ENCODE measurements at regions not wholly inside any gene's neighbourhood (a gene's known extent, or its start where the extent isn't known, plus 50 kb on each side); places are given as distances from the start of the nearest gene placed in this dataset.
"Not testable (repeated sequence)": the region's sequence is repeated elsewhere in the genome, so short reads cannot be mapped to it uniquely, and the experiment has no call there.

- peaks cover 9% of the 10 kb centered on the region; the same call in 1 of the 2 replicates for H3K27me3 ChIP-seq (ENCODE audit: insufficient read depth)
- DNase-seq: peak; percentile 55
- H3K9me3 ChIP-seq: no peaks in the 10 kb centered on the region
- H3K4me2 ChIP-seq: no peak overlapping the region
- H3K9me2 ChIP-seq: no peaks in the 10 kb centered on the region
- no peaks in the 10 kb centered on the region for H3K36me3 ChIP-seq (replicated peaks in 1 of 2; ENCODE audit: control insufficient read depth in 1 of 2, insufficient read depth in 2 of 2, low read length in 1 of 2)
- H2AFZ ChIP-seq (ENCODE audit: low read depth): no peak overlapping the region
- no peak overlapping the region for H3K4me3 ChIP-seq (ENCODE audit: low read depth in 2 of 2, low read length in 1 of 2)
- no peaks in the 10 kb centered on the region for H3F3A ChIP-seq (replicated peaks; ENCODE audit: insufficient read depth)
- H3K79me2 ChIP-seq (ENCODE audit: insufficient read depth): no peaks in the 10 kb centered on the region
- H3K9ac ChIP-seq: no peak overlapping the region
- H3K27ac ChIP-seq (ENCODE audit: low read depth in 2 of 2, low read length in 1 of 2): peak overlapping the region in 1 of 2 experiments; percentile 22; a peak in 2 of 4 replicates
- WGBS (ENCODE audit: low lambda C conversion rate): 41% methylated on average over 9 of the region's 9 CpGs
- TF ChIP-seq GATA2 (CRISPR knock-in tag; IDR thresholded peaks at IDR 0.05) (peak; percentile 93), FOXM1 (IDR thresholded peaks at IDR 0.05; ENCODE audit: low read depth) (no peak), EP300 (IDR thresholded peaks at IDR 0.05; ENCODE audit: borderline replicate concordance in 1 of 2, low read depth in 1 of 2, low read length in 1 of 2) (peak in 1 of 2 experiments; percentile 77; a peak in 2 of 4 replicates), RCOR1 (IDR thresholded peaks at IDR 0.05; ENCODE audit: low read length) (peak; percentile 94)
- ChIA-PET CTCF (interaction anchor here (0.9 to 4.6 kb wide), 4 partner anchors 12 to 498 kb away, joined by 3 to 18 read pairs (median 5); no protein-coding TSS in a partner anchor), POLR2A (no interaction called here)
- peaks cover 0 to 11% of the 10 kb centered on the region in 2 experiments; a peak in 2 of 4 replicates for H3K4me1 ChIP-seq (ENCODE audit: control insufficient read depth in 1 of 2, insufficient read depth in 2 of 2, low read depth in 1 of 2, low read length in 1 of 2)
- H4K20me1 ChIP-seq (ENCODE audit: insufficient read depth): no peaks in the 10 kb centered on the region
These were observed 79.9 kb upstream of the MITF start for GRCh38 chr3:69659180-69659910.

- CTCF ChIA-PET: interaction anchor here (2.7 to 4.6 kb wide), 2 partner anchors 13 to 207 kb away, joined by 7 to 18 read pairs; no protein-coding TSS in a partner anchor
- WGBS (ENCODE audit: low lambda C conversion rate): 15% methylated on average over 4 of the region's 4 CpGs
- TF ChIP-seq NFIC (IDR thresholded peaks at IDR 0.05; ENCODE audit: borderline replicate concordance) (no peak), IRF3 (IDR thresholded peaks at IDR 0.05; ENCODE audit: low read depth, low read length) (no peak)
These were observed 80.6 kb upstream of the MITF start for GRCh38 chr3:69658514-69659140.

GRCh38 chr3:69657030-69657429 lies 82.2 kb upstream of the MITF start:
- H3K27ac ChIP-seq (ENCODE audit: low read depth in 2 of 2, low read length in 1 of 2); H2AFZ ChIP-seq (ENCODE audit: low read depth); H3K79me2 ChIP-seq (ENCODE audit: insufficient read depth); H3K4me3 ChIP-seq (ENCODE audit: low read depth in 2 of 2, low read length in 1 of 2); H3K36me3 ChIP-seq (replicated peaks in 1 of 2; ENCODE audit: control insufficient read depth in 1 of 2, insufficient read depth in 2 of 2, low read length in 1 of 2); H3K9me2 ChIP-seq; H4K20me1 ChIP-seq (ENCODE audit: insufficient read depth); DNase-seq; H3K9ac ChIP-seq; H3K27me3 ChIP-seq (ENCODE audit: insufficient read depth); POLR2A ChIA-PET; H3F3A ChIP-seq (replicated peaks; ENCODE audit: insufficient read depth); H3K4me2 ChIP-seq; H3K9me3 ChIP-seq: not testable (repeated sequence)
- 45% methylated on average over 3 of the region's 3 CpGs for WGBS (ENCODE audit: low lambda C conversion rate)
- peaks cover 0 to 11% of the 10 kb centered on the region in 2 experiments; a peak in 2 of 4 replicates for H3K4me1 ChIP-seq (ENCODE audit: control insufficient read depth in 1 of 2, insufficient read depth in 2 of 2, low read depth in 1 of 2, low read length in 1 of 2)
- CTCF ChIA-PET: interaction anchor here (0.7 kb wide), 1 partner anchor 495 kb away, joined by 3 read pairs; no protein-coding TSS in a partner anchor

More at GRCh38 chr3:69658514-69659140, 80.6 kb upstream of the MITF start:
- no peaks in the 10 kb centered on the region for H3K36me3 ChIP-seq (replicated peaks in 1 of 2; ENCODE audit: control insufficient read depth in 1 of 2, insufficient read depth in 2 of 2, low read length in 1 of 2)
- H3K9ac ChIP-seq: no peak overlapping the region
- H3K4me1 ChIP-seq (ENCODE audit: control insufficient read depth in 1 of 2, insufficient read depth in 2 of 2, low read depth in 1 of 2, low read length in 1 of 2): peaks cover 0 to 11% of the 10 kb centered on the region in 2 experiments; a peak in 2 of 4 replicates
- no peaks in the 10 kb centered on the region for H3K79me2 ChIP-seq (ENCODE audit: insufficient read depth)
- peak; percentile 29 for DNase-seq
- H3K9me2 ChIP-seq: no peaks in the 10 kb centered on the region
- H3K27me3 ChIP-seq (ENCODE audit: insufficient read depth): peaks cover 9% of the 10 kb centered on the region; the same call in 1 of the 2 replicates
- H3K4me2 ChIP-seq: no peak overlapping the region
- POLR2A ChIA-PET: no interaction called here
- no peaks in the 10 kb centered on the region for H3F3A ChIP-seq (replicated peaks; ENCODE audit: insufficient read depth)
- peak overlapping the region in 1 of 2 experiments; percentile 22; a peak in 1 of 4 replicates for H3K27ac ChIP-seq (ENCODE audit: low read depth in 2 of 2, low read length in 1 of 2)
- no peak overlapping the region for H2AFZ ChIP-seq (ENCODE audit: low read depth)
- no peaks in the 10 kb centered on the region for H4K20me1 ChIP-seq (ENCODE audit: insufficient read depth)
- H3K9me3 ChIP-seq: no peaks in the 10 kb centered on the region
- no peak overlapping the region for H3K4me3 ChIP-seq (ENCODE audit: low read depth in 2 of 2, low read length in 1 of 2)

All from SK-N-SH (cell line).